ENCODE measurements at regions not wholly inside any gene's neighbourhood (a gene's known extent, or its start where the extent isn't known, plus 50 kb on each side); places are given as distances from the start of the nearest gene placed in this dataset.

DNA sequence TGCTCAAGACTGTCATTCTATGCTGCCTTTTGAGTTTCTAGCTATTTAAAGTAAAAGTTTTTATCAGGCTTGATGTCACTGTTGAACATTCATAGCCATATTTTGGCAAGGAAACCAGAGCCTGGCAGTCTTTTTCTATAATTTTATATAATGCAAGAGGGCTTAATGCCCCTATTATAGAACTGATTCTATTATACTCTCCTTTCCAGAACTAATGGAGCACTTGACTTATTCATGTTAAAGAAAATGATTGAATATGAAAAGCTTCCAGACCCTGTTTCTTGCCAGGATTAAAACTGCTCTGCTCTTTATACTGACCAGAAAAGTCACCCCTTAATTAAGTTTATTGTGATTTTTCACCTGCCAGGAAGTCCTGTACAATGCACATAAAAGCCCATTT is 337.6 kb upstream of the CHRM2 start:
- Histone ChIP-seq H3K27me3 (ENCODE audit: control insufficient read depth, insufficient read depth, low read length) (no peaks in the 10 kb centered on the region), H3K4me1 (ENCODE audit: control insufficient read depth, insufficient read depth, low read length) (no peaks in the 10 kb centered on the region), H3K4me3 (ENCODE audit: low read depth in 2 of 2, low read length in 2 of 2) (no peak overlapping the region), H3K27ac (ENCODE audit: low read length) (no peak overlapping the region), H3K9me3 (ENCODE audit: control insufficient read depth, insufficient read depth, low read depth, low read length) (0 out of 2 replicates have a peak, but pooled peaks cover 4% of the 10 kb centered on the region), H3K36me3 (ENCODE audit: control insufficient read depth, insufficient read depth, low read length) (no peaks in the 10 kb centered on the region)
- CTCF ChIA-PET: no interaction called here
- in situ Hi-C loops (cut with HindIII; ENCODE audit: low pct_unique_long_range_greater_than_20kb, low sequenced_read_pairs): no loop called here
- intact Hi-C loops (cut with micrococcal nuclease; ENCODE audit: unreplicated experiment): no loop called here
- no TSS peak for BruUV-seq (replicated peaks)
- no peak for TF ChIP-seq SIN3A (IDR thresholded peaks at IDR 0.05; ENCODE audit: borderline replicate concordance, insufficient read depth, low read depth, low read length)
- no peak for TF ChIP-seq REST (IDR thresholded peaks at IDR 0.05; ENCODE audit: insufficient read depth in 1 of 2, low read depth in 2 of 2, low read length in 1 of 2)
- no peak for TF ChIP-seq CTCF (IDR thresholded peaks at IDR 0.05)
- TF ChIP-seq TCF7L2 (IDR thresholded peaks at IDR 0.05; ENCODE audit: low read depth, low read length): no peak
- TF ChIP-seq POLR2AphosphoS5 (IDR thresholded peaks at IDR 0.05; ENCODE audit: low read depth, low read length): no peak
- ATAC-seq: no peak
- no peak for DNase-seq (ENCODE audit: low read depth, low spot score)
- POLR2A ChIA-PET: no interaction called here

- no peak for ATAC-seq
- no peak overlapping the region for H3K27ac ChIP-seq (ENCODE audit: low read length)
- in situ Hi-C loops (cut with HindIII; ENCODE audit: low pct_unique_long_range_greater_than_20kb, low sequenced_read_pairs): no loop called here
These were observed 340.1 kb upstream of the CHRM2 start for GRCh38 chr7:136528329-136528728.

More at GRCh38 chr7:136528329-136528728, 340.1 kb upstream of the CHRM2 start:
- ChIA-PET CTCF (no interaction called here), POLR2A (interaction anchor here (0.7 kb wide), 1 partner anchor 267 kb away, joined by 7 read pairs; no protein-coding TSS in a partner anchor)
- no TSS peak for BruUV-seq (replicated peaks)
- TF ChIP-seq REST (IDR thresholded peaks at IDR 0.05; ENCODE audit: insufficient read depth in 1 of 2, low read depth in 2 of 2, low read length in 1 of 2): no peak
- no peak for TF ChIP-seq POLR2AphosphoS5 (IDR thresholded peaks at IDR 0.05; ENCODE audit: low read depth, low read length)
- no peak for TF ChIP-seq CTCF (IDR thresholded peaks at IDR 0.05)
- no peak for TF ChIP-seq SIN3A (IDR thresholded peaks at IDR 0.05; ENCODE audit: borderline replicate concordance, insufficient read depth, low read depth, low read length)
- no peak for TF ChIP-seq TCF7L2 (IDR thresholded peaks at IDR 0.05; ENCODE audit: low read depth, low read length)
- H3K4me3 ChIP-seq (ENCODE audit: low read depth in 2 of 2, low read length in 2 of 2): no peak overlapping the region
- no peaks in the 10 kb centered on the region for H3K4me1 ChIP-seq (ENCODE audit: control insufficient read depth, insufficient read depth, low read length)
- intact Hi-C loops (cut with micrococcal nuclease; ENCODE audit: unreplicated experiment): no loop called here
- H3K9me3 ChIP-seq (ENCODE audit: control insufficient read depth, insufficient read depth, low read depth, low read length): 0 out of 2 replicates have a peak, but pooled peaks cover 4% of the 10 kb centered on the region
- H3K27me3 ChIP-seq (ENCODE audit: control insufficient read depth, insufficient read depth, low read length): no peaks in the 10 kb centered on the region
- H3K36me3 ChIP-seq (ENCODE audit: control insufficient read depth, insufficient read depth, low read length): no peaks in the 10 kb centered on the region
- DNase-seq (ENCODE audit: low read depth, low spot score): no peak

All from Panc1 (cell line).